GM19395 (cell line): ENCODE measurements at regions not wholly inside any gene's neighbourhood (a gene's known extent, or its start where the extent isn't known, plus 50 kb on each side); places are given as distances from the start of the nearest gene placed in this dataset.
"Not testable (repeated sequence)": the region's sequence is repeated elsewhere in the genome, so short reads cannot be mapped to it uniquely, and the experiment has no call there.

Source experiments
- ATAC-seq: cut with Tn5 transposase; IDR thresholded peaks from one replicate; pipeline ENCODE4 v1.9.1; 2021; ENCODE audit warnings: mild to moderate bottlenecking, moderate library complexity; ENCODE audit not compliant: unreplicated experiment

DNA sequence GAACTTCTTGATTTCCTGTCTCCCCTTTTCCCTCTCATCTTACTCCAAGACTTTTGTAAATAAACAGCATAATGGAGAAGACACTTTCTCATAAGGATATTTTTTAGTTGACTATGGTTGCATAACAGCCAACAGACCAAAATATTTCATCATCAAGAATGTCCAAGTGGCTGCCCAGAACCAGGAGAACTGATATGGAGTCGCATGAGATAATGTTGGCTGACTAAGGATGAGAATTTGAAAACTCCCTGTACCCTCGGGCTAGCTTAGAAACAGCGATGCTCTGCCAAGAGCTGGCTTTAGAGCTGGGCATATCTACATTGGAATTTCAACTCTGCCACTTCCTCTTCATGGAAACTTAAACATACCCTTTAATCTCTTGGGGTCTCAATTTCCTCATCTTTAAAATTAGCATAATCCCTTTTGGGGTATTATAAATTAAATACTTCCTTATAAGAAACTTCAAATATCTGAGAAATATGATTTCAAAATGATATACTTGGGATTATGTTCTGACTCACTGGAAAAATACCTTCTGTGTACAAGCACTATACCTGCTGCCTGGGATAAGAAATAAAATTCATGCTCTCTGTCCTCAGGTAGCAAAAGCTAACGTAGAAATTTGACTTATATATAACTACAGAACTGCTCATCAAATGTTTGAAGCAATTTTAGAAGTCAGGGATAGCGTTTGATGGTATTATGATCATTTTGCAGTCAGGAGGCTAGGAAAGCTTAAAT is 777.3 kb downstream of the LTN1 start:
- no peak for ATAC-seq

DNA sequence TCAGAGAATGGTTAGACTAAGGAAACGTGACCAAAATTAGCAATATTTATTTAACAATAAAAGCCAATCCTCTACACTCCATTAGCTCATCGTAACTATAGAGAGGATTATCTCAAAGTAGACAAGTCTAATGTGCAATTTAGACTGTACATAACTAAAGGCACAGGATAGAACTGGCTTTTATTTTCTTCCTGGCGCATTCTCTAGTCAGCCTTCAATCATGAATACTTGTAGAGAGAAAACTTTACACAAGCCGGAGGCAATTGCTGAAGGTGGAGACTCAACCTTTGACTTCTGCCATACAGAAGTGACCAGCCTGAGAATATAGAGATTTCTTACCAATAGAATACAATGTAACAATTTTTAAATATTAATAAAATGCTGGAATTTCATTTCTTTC is 777.9 kb downstream of the LTN1 start:
- no peak for ATAC-seq

DNA sequence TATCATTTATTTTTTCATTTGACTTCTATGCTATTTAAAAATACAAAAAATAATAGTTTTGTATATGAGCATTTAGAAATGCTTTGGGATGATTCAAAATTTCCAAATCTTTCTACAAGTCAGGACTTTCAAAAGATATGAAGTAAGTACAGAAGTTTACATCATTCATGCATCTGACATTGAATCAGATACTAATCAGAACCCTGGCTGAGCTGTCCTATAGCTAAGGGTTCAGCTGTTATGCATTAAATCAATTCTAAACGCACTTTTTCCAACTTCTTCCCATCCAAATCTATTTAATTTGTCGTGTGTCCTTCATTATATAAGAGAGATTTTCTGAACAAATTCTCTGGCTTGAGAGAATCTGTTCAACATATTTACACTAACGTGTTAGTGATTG is 779.4 kb downstream of the LTN1 start:
- ATAC-seq = no peak

DNA sequence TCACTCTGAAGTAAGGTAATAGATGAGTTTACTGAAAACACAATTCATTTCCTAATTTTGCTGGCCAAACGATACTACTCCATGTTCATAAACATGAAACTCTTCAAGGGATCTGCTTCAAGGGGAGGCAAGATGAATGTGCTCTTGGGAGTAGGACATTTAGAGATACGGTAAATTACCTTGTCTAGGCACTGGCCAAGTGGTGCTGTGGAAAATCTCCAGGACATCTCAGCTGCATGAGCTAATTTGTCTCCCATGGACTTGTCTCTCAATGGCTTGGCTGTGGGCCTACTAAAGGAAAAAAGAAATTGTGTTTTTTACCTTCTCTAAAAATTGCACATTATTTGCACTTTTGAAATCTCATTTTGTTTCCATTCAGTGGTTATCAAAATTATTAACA is 780.6 kb downstream of the LTN1 start:
- no peak for ATAC-seq

DNA sequence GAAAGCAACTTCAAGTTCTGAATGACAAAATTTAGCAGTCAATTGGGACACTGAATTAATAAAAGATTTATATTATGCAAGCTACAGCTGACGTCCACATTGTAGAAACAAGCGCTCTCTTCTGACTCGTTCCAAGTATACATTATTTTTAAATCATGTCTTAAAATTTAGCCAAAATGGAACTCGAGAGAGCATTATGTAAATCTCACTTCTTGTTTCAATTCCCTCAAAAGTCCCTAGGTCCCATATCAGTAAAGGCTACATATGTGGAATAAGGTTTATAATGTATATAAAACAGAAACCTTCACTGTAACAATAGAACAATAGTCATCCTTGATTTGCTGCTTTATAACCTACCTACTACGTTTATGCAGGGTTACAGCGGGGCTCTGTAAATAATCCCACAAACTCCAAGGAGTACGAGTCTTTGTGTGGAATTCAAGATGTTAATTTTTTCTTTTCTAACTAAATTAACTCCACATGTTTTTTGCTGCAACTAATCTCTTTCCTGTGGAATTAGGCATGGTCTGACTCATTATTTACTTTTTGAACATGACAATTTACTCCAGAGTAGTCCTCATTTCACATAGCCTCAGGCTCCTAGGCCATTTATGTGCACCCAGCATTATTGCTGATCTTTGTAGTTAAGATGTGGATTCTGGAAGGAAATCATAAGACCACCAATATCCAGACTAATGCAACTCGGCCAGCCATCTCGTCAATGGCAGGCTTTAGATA is 785.1 kb downstream of the LTN1 start:
- no peak for ATAC-seq

DNA sequence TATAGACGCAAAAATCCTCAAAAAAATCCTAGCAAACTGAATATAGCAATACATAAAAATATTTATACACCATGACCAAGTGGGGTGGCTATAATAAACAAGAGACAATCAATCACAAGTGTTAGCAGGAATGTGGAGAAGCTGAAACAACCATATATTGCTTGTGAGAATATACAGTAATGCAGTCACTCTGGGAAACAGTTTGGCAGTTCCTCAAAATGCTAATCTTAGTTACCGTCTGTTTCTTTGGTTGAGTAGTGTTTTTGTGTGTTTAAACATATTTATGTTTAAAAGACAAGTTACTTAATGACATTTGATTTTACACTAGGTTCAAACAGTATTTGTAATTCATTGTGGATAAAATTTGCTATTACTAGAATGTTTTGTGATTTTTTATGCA is 792.0 kb downstream of the LTN1 start:
- ATAC-seq = no peak

DNA sequence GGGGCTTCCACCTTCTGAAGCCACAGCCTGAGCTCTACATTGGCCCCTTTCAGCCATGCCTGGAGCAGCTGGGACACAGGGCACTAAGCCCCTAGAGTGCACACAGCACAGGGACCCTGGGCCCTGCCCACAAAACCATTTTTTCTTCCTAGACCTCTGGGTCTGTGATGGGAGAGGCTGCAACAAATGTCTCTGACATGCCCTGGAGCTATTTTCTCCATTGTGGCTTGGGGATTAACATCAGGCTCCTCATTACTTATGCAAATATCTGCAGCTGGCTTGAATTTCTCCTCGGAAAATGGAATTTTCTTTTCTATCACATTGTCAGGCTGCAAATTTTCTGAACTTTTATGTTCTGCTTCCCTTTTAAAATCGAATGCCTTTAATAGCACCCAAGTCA is 795.7 kb downstream of the LTN1 start:
- no peak for ATAC-seq

DNA sequence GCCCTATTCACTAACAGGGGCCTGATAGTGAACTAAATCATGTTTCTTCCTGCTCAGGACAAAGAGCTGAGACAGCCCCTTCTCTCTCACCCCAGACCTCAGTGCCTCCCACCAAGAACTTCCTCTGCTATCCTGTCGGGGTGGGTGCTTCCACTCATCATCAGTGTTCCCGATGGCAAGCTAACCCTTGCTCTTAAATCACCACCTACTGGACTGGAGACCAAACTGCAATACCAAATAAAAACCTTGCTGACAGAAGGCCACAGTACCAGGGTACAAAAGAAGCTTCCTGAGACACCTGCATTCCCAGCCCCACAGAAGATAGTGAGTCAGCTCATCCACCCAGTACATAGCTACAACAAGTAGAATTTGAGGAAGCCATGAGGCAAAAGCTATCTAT is 799.5 kb downstream of the LTN1 start:
- ATAC-seq = no peak

DNA sequence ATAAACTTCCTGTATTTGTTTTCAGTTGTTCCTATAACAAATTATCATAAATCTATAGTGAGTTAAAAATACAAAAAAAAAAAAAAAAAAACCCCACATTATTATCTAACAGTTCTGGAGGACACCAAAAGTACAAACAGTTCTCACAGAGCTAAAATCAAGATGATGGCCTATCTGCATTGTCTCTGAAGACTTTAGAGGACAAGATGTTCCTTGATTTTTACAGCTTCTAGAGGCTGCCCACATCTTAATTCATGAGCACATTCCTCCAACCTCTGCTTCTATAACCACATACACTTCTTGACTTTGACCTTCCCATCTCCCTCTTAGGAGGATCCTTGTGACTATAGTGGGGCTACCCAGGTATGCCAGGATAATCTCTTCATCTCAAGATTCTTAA is 806.1 kb downstream of the LTN1 start:
- no peak for ATAC-seq

DNA sequence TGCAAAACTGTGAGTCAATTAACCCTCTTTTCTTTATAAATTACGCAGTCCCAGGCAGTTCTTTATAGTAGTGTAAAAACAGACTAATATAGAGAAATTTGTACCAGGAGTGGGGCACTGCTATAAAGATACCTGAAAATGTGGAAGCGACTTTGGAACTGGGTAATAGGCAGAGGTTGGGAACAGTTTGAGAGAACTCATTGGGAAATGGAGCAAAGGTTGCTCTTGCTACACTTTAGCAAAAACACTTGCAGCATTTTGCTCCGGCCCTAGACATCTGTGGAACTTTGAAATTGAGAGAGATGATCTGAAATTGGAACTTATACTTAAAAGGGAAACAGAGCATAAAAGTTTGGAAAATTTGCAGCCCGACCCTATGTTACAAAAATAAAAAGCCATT is 810.9 kb downstream of the LTN1 start:
- no peak for ATAC-seq

DNA sequence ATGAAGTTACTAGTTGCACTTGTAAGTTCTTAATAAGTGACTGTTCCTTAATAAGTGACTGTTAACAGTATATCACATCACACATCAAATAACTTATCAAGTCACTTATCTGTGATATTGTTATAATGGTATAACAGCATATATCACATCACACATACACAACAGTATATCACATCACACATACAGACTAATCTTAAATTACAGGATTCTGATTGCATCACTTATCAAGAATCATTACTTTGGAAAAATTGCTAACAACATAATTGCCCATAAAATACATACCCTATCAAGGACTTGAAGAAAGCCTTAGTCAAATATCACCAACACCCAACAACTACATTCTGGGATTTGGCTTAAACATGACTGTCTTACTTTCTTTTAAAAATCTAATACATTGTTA is 813.5 kb downstream of the LTN1 start:
- no peak for ATAC-seq

DNA sequence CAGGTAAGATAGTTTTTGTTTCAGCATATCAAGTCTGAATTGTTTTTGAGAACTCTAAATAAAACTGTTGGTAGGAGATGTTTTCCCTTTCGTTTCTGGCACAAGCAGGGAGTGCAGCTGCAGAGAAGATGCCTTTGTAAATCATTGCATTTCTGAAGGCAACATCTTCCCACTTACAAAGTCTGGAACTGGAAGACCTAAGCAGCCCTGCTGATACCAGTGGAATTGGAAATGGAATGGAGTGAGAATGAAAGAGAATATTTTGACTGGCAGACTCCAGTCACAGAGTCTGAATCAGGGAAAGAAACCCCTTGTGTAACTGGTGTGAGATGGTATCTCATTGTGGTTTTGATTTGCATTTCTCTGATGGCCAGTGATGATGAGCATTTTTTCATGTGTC is 815.6 kb downstream of the LTN1 start:
- no peak for ATAC-seq

DNA sequence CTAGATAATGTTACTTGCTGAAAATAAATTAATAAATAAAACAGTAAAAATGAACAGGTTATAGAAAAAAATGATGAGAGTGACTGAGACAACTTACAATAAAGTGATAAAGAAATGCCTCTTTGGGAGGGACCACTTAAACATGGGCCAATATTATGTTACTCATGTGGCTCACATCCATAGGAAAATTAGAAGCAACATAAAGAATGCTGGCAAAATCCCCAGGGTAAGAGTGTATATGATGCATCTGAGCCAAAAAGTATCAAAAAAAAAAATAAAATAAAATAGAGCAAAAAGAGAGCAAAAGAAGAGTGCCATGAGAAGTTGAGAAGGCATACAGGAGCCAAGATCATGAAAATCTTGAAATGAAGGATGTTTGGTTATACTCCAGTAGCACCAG is 818.0 kb downstream of the LTN1 start:
- ATAC-seq = no peak

DNA sequence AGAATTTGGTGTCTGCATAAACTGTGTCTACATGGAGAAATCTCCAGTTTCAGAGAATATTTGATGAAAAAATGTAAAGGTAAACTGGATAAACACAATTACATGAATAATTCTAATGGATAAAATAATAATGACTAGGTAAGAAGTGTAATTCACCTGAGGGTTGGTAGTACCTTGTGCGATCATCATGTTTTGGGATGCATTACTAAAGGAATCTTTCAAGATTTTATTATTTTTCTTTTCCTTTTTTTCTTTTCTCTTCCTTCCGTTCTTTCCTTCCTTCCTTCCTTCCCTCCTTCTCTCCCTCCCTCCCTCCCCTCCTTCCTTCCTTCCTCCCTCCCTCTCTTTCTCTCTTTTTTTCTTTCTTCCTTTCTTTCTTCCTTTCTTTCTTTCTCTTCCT is 818.7 kb downstream of the LTN1 start:
- no peak for ATAC-seq

DNA sequence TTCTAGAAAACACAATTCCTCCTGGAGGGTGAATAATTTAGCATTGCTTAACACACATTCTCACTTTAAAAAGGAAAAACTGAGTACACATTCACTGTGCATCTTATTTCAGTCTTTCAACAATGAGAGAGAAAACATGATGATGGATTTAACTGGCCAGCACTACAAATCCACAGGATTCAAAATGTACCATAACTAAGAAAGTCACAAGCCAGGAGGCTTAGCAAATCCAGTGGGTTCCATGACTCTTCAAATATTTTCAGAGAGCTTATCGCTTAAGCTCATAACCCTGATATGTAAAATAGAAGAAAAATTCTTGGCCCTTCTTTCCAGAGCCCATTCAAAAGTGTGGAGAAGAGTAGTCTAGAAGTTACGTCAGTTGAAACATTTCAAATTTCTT is 820.3 kb downstream of the LTN1 start:
- no peak for ATAC-seq

DNA sequence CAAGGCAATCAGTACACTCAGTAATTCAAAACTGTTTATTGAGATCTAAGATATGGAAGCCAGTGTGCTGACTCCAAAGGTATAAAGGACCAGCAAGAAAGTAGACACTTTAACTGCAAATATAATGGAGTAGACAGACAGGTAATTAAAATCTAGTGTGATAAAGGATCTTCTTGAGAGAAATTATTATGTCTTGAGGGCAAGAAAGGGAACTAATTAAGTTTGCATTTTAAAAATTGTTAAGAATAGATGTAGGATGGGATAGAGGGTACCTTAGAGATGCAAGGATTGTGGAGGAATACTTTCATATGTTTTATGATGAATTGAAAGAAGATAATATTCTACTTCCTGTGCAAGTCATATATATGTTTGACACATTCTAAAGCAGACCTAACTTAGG is 825.3 kb downstream of the LTN1 start:
- ATAC-seq = no peak

DNA sequence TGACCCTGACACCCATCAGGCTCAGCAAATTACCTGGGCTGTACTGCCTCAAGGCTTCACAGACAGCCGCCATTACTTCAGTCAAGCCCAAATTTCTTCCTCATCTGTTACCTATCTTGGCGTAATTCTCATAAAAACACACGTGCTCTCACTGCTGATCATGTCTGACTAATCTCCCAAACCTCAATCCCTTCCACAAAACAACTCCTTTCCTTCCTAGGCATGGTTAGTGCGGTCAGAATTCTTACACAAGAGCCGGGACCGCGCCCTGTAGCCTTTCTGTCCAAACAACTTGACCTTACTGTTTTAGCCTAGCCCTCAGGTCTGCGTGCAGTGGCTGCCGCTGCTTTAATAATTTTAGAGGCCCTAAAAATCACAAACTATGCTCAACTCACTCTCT is 828.2 kb downstream of the LTN1 start:
- not testable (repeated sequence) for ATAC-seq

DNA sequence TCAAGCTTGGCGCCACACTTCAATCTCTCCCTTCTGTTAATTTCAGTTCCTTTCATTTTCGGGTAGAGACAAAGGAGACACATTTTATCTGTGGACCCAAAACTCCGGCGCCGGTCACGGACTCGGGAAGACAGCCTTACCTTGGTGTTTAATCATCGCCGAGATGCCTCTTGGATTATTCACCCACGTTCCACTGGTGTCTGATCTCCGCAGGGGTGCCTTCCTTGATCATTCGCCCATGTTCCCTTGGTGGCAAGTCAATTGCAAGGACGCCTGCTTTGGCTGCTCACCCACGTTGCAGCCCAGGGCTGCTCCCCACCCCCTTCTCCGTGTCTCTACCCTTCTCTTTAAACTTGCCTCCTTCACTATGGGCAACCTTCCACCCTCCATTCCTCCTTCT is 830.6 kb downstream of the LTN1 start:
- not testable (repeated sequence) for ATAC-seq

DNA sequence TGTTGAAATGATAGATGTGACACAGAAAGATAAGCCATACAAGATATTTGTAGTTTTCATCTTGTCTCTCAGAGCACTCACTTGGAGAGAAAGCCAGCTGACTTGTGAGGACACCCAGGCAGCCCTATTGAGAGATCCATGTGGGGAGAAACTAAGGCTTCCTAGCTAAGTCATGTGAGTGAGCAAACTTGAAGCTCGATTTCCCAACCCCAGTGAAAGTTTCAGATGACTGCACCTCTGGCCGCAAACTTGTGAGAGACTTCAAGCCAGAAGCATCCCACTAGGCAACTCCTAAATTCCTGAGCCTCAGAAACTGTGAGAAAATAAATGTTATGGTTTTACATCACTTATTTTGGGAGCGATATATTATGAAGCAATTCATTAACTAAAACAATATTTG is 832.3 kb downstream of the LTN1 start:
- ATAC-seq = no peak

DNA sequence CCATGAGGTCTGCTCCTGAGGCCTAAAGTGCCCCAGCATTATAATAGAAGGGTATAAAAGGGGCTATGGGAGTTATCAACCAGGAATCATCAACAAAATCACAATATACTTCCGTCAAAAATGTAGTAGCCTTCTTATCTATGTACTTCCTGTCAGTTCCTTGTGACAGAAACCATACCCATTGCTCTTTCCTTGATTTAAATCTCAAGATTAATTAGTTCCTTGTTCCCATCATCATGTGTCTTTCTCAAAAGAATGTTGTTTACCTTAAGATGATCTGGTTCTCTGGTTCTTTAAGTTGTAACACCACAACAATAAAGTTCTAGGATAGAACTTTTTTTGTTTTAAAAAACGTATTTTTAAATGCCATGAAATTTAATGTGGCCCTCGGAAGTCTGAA is 833.3 kb downstream of the LTN1 start:
- no peak for ATAC-seq

DNA sequence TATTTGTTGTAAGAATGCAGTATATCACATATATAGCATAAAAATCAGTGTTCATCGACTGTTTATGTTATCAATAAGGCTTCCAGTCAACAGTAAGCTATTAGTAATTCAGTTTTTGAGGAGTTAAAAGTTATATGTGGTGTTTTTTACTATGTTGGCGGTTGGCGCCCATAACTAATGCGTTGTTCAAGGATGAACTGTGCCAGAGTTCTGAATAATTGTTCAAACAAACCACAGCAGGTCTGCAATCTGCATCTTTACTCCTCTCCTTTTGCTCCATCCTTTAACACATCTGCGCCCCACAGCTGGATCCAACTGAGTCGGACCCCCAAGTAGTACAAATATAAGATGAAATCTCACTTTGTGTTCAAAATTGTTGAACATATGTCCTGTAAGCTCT is 836.1 kb downstream of the LTN1 start:
- no peak for ATAC-seq

DNA sequence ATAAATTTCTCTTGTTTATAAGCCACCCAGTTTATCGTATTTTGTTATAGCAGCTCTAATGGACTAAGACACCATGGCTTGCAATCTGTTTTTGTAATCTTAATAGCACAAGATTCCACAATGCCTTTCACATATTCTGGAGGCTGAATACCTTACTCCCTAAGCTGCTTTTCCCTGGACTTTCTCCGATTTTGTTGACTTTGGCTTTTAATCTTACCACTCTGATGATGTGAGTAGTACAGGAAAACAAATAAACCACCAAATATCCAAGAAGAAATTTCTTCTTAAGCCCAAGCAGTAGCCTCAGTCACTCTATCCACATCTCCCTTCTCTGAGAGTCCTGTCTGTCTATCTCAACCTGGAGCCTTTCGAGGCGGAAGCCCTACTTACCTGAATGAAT is 838.6 kb downstream of the LTN1 start:
- no peak for ATAC-seq

DNA sequence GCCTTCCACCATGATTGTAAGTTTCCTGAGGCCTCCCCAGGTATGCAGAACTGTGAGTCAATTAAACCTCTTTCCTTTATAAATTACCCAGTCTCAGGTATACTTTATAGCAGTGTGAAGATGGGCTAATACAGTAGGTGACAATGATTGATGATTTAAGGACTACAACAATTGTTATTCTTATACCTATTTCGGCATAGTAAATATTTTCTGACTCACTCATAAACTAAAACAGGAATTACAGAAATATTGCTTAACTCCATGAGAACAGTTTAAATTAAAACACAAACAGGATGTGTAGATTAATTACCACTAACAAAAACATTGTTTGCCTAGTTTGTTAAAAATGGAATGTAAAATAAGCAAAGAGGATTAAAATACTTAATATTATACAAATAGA is 839.9 kb downstream of the LTN1 start:
- ATAC-seq = no peak
